ENCODE measurements at regions not wholly inside any gene's neighbourhood (a gene's known extent, or its start where the extent isn't known, plus 50 kb on each side); places are given as distances from the start of the nearest gene placed in this dataset.

GRCh38 chr5:98349251-98349989 lies 424.0 kb upstream of the RGMB start:
- no peak overlapping the region for H3K27ac ChIP-seq
- TF ChIP-seq POLR2AphosphoS5 (IDR thresholded peaks at IDR 0.05; ENCODE audit: insufficient read depth in 1 of 2, low read depth in 1 of 2) (no peak), POLR2A (IDR thresholded peaks at IDR 0.05) (no peak)
- TF ChIP-seq, protein P1, sequence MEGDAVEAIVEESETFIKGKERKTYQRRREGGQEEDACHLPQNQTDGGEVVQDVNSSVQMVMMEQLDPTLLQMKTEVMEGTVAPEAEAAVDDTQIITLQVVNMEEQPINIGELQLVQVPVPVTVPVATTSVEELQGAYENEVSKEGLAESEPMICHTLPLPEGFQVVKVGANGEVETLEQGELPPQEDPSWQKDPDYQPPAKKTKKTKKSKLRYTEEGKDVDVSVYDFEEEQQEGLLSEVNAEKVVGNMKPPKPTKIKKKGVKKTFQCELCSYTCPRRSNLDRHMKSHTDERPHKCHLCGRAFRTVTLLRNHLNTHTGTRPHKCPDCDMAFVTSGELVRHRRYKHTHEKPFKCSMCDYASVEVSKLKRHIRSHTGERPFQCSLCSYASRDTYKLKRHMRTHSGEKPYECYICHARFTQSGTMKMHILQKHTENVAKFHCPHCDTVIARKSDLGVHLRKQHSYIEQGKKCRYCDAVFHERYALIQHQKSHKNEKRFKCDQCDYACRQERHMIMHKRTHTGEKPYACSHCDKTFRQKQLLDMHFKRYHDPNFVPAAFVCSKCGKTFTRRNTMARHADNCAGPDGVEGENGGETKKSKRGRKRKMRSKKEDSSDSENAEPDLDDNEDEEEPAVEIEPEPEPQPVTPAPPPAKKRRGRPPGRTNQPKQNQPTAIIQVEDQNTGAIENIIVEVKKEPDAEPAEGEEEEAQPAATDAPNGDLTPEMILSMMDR (IDR thresholded peaks at IDR 0.05): no peak
- H3K4me1 ChIP-seq: no peaks in the 10 kb centered on the region
- H3K36me3 ChIP-seq: no peaks in the 10 kb centered on the region
- H3K9me3 ChIP-seq: no peaks in the 10 kb centered on the region
- no peaks in the 10 kb centered on the region for H3K27me3 ChIP-seq
- intact Hi-C loops (cut with DNase I): no loop called here
- DNase-seq (ENCODE audit: extremely low spot score in 2 of 2): no peak
- H3K4me3 ChIP-seq: no peak overlapping the region

DNA sequence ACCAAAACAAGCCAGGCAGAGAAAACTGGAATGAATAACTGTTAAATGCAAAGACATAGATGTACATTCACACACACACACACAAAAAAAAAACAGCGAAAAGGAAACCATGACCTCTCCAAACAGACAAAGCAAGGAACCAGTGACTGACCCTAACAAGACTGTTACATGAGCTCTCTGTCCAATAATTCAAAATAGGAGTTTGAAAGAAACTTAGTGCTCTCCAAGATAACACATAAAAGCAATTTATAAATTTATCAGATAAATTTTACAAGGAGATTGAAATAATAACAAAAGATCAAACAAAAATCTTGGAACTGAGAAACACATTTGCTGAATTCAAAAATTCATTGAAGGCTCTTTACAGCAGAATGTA lies 423.5 kb upstream of the RGMB start:
- no peak for DNase-seq (ENCODE audit: extremely low spot score in 2 of 2)
- intact Hi-C loops (cut with DNase I): no loop called here
- H3K27ac ChIP-seq: no peak overlapping the region

GRCh38 chr5:98354922-98355321 lies 418.5 kb upstream of the RGMB start:
- Histone ChIP-seq H3K27me3 (no peaks in the 10 kb centered on the region), H3K36me3 (no peaks in the 10 kb centered on the region), H3K27ac (no peak overlapping the region), H3K4me1 (no peaks in the 10 kb centered on the region), H3K4me3 (no peak overlapping the region), H3K9me3 (no peaks in the 10 kb centered on the region)
- no peak for DNase-seq (ENCODE audit: extremely low spot score in 2 of 2)
- TF ChIP-seq, protein P1 (IDR thresholded peaks at IDR 0.05): no peak
- no peak for TF ChIP-seq POLR2A (IDR thresholded peaks at IDR 0.05)
- TF ChIP-seq POLR2AphosphoS5 (IDR thresholded peaks at IDR 0.05; ENCODE audit: insufficient read depth in 1 of 2, low read depth in 1 of 2): no peak
- intact Hi-C loops (cut with DNase I): no loop called here

More for the DNA sequence above, 423.5 kb upstream of the RGMB start:
- Histone ChIP-seq H3K4me3 (no peak overlapping the region), H3K9me3 (no peaks in the 10 kb centered on the region), H3K27me3 (no peaks in the 10 kb centered on the region), H3K36me3 (no peaks in the 10 kb centered on the region), H3K4me1 (no peaks in the 10 kb centered on the region)
- TF ChIP-seq, protein P1 (IDR thresholded peaks at IDR 0.05): no peak
- no peak for TF ChIP-seq POLR2A (IDR thresholded peaks at IDR 0.05)
- TF ChIP-seq POLR2AphosphoS5 (IDR thresholded peaks at IDR 0.05; ENCODE audit: insufficient read depth in 1 of 2, low read depth in 1 of 2): no peak

DNA sequence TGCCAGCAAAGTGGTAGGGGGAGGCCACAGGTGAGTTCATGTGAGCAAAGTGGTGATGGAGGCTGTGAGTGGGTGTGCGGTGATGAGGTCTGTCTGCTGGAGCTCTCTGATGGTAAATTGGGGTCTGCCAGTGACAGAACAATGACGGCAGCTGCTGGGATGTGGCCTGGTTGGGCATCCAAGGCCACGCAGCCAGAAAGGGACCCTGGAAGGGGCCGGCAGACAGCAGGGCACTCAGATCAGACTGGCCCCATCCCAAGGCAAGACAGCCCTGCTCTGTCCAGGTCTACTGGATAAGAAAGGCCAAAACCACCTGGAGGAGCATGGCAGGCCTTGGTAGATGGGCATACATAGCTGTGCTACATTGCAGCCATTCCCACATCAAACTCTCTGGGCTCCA lies 412.9 kb upstream of the RGMB start:
- intact Hi-C loops (cut with DNase I): no loop called here
- no peak for DNase-seq (ENCODE audit: extremely low spot score in 2 of 2)
- H3K27ac ChIP-seq: no peak overlapping the region
- TF ChIP-seq, protein P1 (IDR thresholded peaks at IDR 0.05): no peak
- no peak for TF ChIP-seq POLR2AphosphoS5 (IDR thresholded peaks at IDR 0.05; ENCODE audit: insufficient read depth in 1 of 2, low read depth in 1 of 2)
- no peak for TF ChIP-seq POLR2A (IDR thresholded peaks at IDR 0.05)
- H3K4me1 ChIP-seq: no peaks in the 10 kb centered on the region
- H3K36me3 ChIP-seq: no peaks in the 10 kb centered on the region
- H3K9me3 ChIP-seq: no peaks in the 10 kb centered on the region
- no peaks in the 10 kb centered on the region for H3K27me3 ChIP-seq
- no peak overlapping the region for H3K4me3 ChIP-seq

DNA sequence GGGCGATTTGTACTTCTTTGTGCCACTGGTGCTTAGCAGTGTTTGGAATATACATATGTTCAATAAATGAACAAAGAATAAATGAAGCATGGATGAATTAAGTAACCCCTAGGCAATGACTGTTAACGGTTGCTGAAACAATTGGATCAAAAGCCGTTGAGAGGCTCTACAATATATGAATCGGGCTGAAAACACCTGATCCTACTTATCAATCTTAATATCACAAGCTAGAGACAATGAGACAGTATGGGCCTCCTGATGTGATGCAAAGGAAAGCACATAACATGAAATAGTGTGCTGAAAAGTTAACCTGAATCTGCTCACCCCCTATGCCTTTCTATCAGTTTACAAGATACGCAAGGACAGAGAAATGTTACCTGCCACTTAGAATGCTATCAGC lies 410.3 kb upstream of the RGMB start:
- Histone ChIP-seq H3K4me1 (no peaks in the 10 kb centered on the region), H3K9me3 (no peaks in the 10 kb centered on the region), H3K36me3 (no peaks in the 10 kb centered on the region), H3K27me3 (no peaks in the 10 kb centered on the region), H3K4me3 (no peak overlapping the region), H3K27ac (no peak overlapping the region)
- no peak for DNase-seq (ENCODE audit: extremely low spot score in 2 of 2)
- TF ChIP-seq POLR2AphosphoS5 (IDR thresholded peaks at IDR 0.05; ENCODE audit: insufficient read depth in 1 of 2, low read depth in 1 of 2) (no peak), POLR2A (IDR thresholded peaks at IDR 0.05) (no peak)
- TF ChIP-seq, protein P1 (IDR thresholded peaks at IDR 0.05): no peak
- intact Hi-C loops (cut with DNase I): no loop called here
